ENCODE measurements at regions not wholly inside any gene's neighbourhood (a gene's known extent, or its start where the extent isn't known, plus 50 kb on each side); places are given as distances from the start of the nearest gene placed in this dataset.
"Not testable (repeated sequence)": the region's sequence is repeated elsewhere in the genome, so short reads cannot be mapped to it uniquely, and the experiment has no call there.

DNA sequence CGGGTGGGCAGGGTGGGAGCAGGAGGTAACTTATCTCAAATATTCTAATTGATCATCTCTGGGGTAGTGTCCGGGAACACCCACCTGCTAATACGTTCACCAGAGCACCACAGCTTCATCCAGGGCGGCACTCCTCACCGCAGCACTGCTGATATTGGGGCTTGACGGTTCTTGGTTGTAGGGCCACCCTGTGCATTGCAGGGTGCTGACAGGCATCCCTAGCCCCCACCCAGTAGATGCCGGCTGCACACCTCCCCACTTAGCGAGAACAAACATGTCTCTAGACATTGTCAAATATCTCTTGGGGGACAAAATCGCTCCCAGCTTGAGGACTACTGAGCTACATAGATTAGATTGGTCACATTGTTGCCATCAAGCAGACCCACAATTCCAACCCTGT lies 73.9 kb upstream of the WASF3 start:
- DNase-seq (ENCODE audit: low spot score), result no peak

DNA sequence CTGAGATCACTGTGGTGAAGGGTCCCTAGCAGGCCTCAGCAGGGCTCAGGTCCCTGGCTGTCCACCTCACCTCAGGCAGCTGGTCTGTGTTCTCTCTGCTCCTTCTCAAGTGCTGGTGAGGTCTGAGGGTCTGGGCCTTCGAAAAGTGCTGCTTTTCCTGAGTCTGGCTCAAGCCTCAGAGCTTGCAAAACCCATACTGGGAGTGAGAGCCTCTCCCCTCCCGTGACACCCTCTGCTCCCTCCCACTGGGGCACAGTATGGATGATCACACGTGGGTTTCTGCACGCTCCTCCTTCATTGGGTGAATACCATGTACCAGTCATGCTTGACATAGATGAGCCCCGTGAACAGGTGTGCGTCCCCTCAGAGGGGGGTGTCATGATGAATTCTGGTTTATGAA lies 73.3 kb upstream of the WASF3 start:
- DNase-seq (ENCODE audit: low spot score), result no peak

DNA sequence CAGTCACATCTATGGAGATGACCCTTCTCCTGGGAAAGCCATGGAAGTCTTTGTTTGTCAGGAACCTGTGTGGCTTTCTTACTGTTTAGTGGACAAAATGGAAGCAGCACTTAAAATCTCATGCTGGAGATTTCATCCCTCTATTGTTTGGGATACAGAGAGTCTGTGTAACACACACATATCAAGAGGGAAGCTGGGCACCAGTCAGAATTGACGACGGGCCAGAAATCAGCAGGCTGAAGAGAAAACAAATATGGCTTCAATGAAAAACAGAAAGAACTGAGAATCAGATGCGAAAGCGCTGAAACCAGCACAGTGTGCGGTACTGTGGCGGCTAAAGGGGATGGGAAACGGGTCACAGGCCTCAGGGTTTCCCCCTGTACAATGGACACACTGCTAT lies 72.2 kb upstream of the WASF3 start:
- no peak for DNase-seq (ENCODE audit: low spot score)

DNA sequence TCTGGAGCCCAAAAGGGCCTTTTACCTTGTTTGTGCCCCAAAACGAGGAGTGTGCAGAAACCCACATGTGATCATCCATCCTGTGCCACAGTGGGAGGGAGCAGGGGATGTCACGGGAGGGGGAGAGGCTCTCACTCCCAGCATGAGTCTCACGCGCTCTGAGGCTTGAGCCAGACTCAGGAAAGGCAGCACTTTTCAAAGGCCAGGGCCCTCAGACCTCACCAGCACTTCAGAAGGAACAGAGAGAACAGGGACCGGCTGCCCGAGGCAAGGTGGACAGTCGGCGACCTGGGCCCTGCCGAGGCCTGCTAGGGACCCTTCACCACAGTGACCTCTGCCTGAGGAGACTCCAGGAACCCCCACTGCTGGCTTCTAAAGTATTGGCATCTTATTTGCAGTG lies 71.7 kb upstream of the WASF3 start:
- DNase-seq (ENCODE audit: low spot score), result no peak

DNA sequence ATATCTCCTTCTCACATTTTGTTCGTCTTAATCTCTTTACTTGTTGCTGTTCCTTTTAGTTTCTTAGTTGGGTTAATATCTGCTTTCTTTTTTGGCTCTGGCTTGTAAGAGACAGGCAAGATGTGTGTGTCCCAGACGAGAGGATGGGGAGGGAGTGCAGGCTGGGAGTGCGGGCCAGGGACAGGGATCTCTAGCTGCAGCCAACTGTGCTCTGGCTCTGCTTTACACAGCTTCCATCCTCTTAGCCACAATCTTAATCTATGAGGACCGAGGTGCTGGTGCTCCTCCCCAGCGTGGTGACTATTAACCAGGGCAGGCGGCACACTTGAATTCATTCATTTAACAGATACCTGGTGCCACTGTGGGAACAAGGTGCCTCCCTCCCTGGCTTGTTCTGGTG lies 70.9 kb upstream of the WASF3 start:
- no peak for DNase-seq (ENCODE audit: low spot score)

DNA sequence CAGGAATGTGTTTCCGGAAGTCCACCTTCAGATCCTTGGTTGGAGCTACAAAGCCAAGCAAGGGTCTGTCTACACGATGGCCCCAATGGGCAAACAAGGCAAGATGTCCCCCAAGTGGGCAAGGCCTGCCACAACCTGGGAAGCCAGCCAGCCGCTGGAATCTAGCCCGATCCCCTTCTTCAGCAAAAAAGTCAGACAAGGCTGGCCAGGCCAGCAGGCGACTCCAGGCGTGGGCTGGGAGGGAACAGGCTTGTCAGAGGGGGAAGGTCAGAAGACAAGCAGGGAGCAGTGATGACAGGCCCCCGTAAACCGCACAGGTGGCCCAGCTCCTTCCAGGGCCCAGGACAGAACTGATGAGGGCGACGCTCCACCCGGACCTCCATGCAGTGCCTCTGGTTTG lies 69.7 kb upstream of the WASF3 start:
- no peak for DNase-seq (ENCODE audit: low spot score)

DNA sequence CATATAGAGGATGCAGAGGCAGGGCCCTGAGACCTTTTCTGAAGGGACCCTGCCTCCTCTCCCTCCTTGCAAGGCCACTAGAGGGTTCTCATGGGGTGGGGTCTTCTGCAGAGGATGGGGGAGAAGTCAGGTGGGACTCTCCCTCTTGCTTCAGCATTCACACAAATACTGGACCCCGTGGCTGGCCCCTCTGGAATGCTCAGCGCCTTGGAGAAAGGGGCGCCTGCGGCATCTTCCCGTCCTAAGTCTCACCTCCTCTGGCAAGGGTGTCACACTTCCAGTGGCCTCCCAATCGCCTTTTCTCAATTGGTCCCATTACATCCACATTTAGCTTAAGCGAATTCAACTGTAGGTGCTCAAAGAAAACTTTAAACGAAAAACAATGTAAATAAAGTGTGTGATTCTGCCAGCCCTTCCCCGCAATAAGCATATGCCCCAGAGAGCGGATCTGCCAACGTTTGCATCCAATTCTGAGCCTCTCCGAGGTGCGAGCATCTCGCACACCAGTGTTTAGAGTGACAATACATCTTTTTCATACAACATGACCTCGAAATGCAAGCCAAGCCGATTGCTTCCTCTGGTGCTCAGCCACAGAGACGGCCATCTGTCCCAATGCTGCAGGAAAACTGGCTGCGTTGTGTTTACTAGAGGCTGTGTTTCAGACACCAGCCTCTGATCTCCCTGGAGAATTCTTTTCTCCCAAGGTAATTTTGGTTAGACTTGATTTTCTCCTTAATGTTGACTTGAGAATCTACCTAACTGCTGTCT lies 69.1 kb upstream of the WASF3 start:
- no peak for DNase-seq (ENCODE audit: low spot score)

DNA sequence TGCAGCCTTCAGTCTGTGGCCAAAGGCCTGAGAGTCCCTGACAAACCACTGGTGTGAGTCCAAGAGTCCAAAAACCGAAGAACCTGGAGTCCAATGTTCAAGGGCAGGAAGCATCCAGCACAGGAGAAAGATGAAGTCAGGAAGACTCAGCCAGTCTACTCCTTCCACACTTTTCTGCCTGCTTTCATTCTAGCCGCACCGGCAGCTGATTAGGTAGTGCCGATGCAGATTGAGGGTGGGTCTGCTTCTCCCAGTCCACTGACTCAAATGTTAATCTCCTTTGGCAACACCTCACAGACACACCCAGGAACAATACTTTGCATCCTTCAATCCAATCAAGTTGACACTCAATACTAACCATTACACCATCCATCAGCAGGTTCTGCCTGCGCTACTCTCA lies 65.2 kb upstream of the WASF3 start:
- not testable (repeated sequence) for DNase-seq (ENCODE audit: low spot score)

DNA sequence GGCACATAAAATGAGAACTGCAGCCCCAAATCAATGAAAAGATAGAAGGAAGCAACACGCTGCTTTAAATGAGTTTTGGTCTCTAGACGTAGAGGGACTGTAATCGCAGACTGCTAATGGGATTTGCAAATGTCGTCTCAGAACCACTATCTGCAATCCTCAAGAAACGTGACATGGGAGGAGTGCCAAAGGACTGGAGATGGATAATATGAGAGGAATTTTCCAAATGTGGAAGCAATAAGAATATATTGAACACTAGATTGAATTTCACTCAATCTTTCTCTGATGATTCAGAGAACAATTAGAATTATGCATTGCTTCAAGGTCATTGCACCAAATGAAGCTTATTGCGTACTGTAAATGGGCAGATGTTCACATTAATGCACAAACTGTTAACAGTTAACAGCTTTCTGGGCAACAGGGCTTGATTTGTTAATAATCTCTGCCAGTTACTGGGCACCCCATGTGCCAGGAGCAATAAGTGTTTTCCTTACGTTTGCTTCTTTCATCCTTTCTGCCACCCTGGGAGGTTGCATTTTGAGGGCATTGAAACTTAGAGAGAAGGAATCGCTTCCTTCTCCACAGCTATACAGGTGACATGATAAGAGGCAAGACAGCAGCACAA lies 62.8 kb upstream of the WASF3 start:
- no peak for DNase-seq (ENCODE audit: low spot score)

DNA sequence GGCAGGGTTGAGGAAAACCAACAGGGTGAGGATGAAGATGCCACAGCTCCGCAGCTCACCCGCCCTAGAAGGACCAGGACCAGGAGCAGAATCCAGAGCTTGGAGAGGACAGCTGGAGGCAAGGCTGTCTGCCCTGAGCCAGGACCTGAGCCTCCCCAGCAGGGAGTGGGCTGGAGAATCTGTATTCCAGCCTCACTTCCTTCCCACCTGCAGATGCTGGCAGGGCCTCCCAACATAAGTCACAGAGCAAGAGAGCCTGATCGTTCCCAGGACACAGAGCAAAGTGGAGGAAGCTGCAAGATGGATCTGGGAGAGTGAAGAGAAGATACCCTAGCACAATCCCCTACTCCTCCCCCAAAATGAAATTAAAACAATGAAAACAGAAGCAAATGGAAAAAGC lies 61.7 kb upstream of the WASF3 start:
- DNase-seq (ENCODE audit: low spot score), result no peak

DNA sequence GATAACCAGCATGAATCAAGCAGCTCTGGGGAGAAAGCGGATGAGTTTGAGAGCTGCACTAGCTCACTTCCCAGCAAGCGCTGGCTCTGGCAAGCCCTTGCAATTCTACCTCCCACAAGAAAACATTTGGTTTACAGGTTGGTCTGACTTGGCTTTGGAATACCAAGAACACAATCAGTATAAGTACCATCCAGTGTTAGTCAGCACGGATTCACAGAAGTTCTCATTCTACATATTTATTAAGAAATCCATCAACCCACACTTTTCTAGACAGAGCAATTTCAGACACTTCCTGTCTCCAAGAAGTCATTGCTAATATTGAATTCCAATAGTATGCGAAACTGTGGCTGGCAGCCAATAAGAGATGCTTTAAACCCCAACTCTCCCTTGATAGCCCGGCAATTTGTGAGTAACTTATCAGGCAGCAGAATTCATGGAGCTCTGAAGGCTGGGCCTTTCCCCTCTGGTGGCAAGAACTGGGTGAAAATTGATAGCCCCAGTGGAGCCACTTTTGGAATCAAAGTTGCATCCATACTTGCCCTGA lies 59.4 kb upstream of the WASF3 start:
- DNase-seq (ENCODE audit: low spot score), result no peak

DNA sequence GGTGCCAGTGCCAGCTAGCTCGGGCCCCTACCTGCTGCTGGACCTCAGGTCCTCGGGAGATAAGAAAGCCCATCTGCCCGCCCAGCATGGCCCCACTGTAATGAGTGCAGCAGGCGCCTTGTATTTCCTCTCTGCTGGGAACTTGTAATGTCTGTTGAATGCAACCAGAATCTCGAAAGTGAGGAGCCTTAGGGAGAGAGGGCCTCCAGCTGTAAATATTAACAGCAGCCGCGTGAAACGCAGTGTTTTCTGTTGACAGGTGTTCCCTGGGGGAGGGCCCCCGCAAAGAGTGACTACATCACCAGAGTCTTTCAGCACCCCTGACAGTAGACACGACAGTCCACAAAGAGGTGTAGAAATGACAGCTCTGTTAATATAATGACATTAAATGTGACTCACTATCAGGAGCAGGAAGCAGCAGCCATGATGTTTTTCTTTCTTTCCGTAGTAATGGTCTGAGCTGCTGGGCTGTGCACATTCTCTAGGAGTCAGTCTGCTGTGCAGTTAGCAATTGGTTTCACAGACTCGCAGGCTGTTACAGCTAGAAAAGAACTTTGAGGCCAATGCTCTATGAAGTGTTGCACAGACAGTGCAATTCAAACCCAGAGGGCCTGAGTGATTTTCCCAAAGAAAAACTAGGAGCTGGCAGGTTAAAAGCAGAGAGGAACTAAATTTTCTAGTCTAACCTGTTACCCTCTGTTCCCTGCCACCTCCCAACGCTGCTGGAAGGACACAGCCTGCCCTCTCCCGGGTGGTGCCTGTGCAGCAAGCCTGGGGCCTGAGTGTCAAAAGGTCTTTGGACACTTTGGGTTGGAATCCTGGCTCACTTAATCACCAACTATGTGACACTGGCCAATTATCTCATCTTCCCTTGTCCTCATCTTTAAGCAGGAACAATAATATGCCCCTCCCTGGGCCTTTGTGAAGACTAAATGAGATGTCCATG lies 58.6 kb upstream of the WASF3 start:
- DNase-seq (ENCODE audit: low spot score), result no peak

DNA sequence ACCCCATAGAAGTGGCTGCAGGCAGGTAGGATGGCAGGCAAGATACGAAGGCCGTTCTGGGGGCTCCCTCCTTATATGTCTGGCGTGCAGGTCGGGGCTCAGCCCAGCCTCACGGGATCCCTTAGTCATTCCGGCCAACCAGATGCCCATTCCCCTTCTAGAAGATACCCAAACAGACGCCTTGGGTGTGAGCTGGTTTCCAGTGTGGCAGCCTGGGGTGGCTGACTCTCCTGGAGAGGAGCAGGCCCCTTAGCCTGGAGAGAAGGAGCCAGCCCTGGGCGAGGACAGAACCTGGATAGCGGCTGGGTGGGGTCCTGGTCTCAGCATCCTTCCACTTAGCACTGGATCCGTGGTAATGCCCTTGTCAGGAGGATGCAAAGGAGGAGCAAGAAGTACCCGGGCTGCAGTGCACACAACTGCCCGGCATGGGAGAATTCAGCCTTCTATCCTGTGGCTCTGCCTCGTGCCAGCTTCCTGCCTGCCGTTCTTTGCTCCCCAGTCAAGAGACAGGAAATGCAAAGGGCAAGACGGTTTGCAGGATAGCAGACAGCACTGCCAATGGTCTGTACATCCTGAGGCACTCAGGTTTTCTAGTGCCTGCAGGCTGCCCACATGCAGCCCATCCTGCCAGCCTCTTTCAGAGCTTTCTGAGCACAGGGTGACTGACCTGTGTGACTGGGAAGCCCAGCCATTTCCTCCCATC lies 56.7 kb upstream of the WASF3 start:
- no peak for DNase-seq (ENCODE audit: low spot score)

DNA sequence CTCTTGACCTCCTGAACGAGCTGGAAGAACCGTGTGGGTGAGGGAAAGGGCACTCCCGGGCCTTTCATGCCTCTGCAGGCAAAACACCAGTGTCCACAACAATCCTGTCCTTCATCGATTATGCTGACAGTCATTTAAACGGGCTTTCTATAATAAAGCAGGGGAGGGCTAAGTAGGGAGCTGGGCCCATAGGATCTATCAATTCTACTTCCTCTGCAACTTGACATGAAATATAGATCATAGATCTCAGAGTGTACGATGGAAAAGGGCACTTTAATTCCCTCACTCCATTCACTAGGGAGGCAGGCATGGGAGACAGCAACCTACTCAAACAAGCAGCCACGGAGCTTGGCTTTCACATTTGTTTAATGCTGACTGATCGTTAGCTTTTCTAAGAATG lies 55.8 kb upstream of the WASF3 start:
- no peak for DNase-seq (ENCODE audit: low spot score)

DNA sequence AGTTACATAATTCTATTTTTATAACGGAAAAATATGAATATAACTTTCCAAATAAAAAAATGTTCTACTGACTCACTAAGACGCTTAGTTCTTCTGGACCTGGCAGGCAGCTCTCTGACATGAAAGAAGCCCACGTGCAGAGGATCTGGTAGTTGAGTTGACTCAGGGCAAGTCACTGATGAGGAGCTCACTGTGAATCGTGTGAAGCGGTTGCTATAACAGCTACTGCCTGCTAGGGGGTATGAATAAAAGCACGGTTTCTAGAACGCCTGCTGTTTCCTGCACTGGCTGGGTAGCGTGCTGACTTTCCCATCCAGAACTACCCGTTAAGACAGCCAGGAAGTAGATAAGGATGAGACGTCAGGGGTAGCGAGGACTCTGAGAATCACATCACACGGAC lies 54.7 kb upstream of the WASF3 start:
- DNase-seq (ENCODE audit: low spot score), result no peak

DNA sequence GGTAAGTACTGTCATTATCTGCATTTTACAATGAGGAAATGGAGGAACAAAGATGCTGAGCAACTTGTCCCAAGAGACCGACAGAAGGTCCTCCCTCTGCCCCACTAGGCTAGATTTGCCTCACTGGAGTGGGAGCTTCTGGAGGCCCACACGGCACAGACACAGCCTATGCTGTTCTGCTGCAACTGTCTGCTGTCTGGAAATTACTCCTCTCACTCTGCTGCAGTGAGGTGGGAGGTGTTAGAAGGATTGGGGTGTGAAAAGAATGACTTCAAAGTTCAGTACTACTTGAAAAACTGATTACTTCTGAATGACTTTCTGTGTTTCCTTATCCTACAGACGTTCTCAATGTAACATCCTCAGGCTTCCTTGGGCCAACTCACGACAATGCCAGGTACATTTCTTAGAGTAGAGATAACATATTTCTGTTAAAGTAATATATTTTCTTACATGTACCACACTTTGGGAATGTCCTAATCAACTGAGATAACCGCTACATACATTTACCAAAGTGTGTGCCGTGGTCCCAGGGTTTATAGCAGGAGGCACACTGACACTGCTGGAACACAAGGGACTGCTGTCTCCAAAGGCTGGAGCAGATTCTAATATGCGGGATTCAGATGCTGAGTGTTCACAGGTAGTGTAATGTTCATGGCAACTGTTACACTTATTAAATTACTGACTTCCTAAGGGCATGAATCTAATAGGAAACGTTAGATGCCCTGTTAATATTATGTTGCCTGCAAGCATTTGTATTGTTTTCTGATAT lies 53.5 kb upstream of the WASF3 start:
- DNase-seq (ENCODE audit: low spot score), result no peak

Data from mucosa of gallbladder (tissue), 1 donor.